ENCODE measurements at regions not wholly inside any gene's neighbourhood (a gene's known extent, or its start where the extent isn't known, plus 50 kb on each side); places are given as distances from the start of the nearest gene placed in this dataset.
A peak's percentile ranks its signal among the peaks of the same experiment; 100 is the strongest.

DNA sequence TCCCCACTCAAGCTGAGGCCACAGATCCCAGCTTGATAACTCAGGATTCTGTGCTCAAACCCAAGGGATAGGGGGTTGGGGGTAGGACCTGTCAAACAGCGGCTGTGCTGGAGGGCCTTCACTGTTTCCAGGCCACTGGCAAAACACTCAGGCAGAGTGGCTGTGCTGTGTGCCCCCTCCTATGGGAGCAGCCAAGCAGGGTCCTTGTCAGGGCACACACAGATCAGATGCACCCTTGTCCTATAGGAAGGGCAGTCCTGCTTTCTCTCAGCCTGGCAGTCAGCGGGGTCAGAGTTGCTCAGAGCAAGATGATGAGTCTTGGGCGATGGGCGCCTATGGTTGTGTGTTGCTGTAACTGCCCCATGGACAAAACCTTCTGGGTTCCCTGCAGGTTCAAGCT, 554.8 kb downstream of the TBC1D32 start:
- H3K27me3 ChIP-seq: no peaks in the 10 kb centered on the region
- ATAC-seq: no peak
- TF ChIP-seq, protein P1, sequence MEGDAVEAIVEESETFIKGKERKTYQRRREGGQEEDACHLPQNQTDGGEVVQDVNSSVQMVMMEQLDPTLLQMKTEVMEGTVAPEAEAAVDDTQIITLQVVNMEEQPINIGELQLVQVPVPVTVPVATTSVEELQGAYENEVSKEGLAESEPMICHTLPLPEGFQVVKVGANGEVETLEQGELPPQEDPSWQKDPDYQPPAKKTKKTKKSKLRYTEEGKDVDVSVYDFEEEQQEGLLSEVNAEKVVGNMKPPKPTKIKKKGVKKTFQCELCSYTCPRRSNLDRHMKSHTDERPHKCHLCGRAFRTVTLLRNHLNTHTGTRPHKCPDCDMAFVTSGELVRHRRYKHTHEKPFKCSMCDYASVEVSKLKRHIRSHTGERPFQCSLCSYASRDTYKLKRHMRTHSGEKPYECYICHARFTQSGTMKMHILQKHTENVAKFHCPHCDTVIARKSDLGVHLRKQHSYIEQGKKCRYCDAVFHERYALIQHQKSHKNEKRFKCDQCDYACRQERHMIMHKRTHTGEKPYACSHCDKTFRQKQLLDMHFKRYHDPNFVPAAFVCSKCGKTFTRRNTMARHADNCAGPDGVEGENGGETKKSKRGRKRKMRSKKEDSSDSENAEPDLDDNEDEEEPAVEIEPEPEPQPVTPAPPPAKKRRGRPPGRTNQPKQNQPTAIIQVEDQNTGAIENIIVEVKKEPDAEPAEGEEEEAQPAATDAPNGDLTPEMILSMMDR (IDR thresholded peaks at IDR 0.05): no peak
- no peak for TF ChIP-seq POLR2A (IDR thresholded peaks at IDR 0.05)
- intact Hi-C loops (cut with DNase I): no loop called here
- no peaks in the 10 kb centered on the region for H3K36me3 ChIP-seq
- peaks cover 0 to 16% (median under 1%) of the 10 kb centered on the region in 12 donors for H3K9me3 ChIP-seq
- DNase-seq: peak in 1 of 5 donors; percentile 18
- no peaks in the 10 kb centered on the region for H3K4me1 ChIP-seq
- no peak overlapping the region for H3K27ac ChIP-seq
- 52 to 86% (median 79%) methylated on average over 3 to 4 of the region's 4 CpGs for WGBS, 4 donors
- H3K4me3 ChIP-seq: no peak overlapping the region

DNA sequence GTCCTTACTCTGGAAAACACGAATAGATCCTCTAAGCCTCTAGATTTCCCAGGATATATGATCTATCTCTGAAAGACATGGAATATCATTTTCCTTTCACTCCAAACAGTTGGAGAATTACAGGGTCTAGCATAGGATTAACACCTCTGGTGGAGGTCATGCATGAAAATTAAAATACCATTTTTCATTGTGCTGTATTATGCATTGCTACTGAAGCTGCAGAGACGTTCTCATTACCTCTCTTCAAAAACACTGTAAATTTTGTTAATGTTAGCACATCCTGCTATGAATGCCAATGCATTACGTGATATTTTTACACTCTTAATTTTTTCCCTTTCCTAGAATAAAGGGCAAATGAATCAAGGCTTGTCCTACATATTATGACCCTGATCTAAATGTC, 558.6 kb downstream of the TBC1D32 start:
- no peak for ATAC-seq
- Histone ChIP-seq H3K9me3 (peaks cover 0 to 16% (median under 1%) of the 10 kb centered on the region in 12 donors), H3K27ac (no peak overlapping the region), H3K4me3 (no peak overlapping the region), H3K27me3 (no peaks in the 10 kb centered on the region), H3K4me1 (no peaks in the 10 kb centered on the region), H3K36me3 (no peaks in the 10 kb centered on the region)
- TF ChIP-seq, protein P1 (IDR thresholded peaks at IDR 0.05): no peak
- TF ChIP-seq POLR2A (IDR thresholded peaks at IDR 0.05): no peak
- no peak for DNase-seq
- 75 to 80% (median 77%) methylated on average over 3 of the region's 3 CpGs for WGBS, 4 donors
- intact Hi-C loops (cut with DNase I): no loop called here

DNA sequence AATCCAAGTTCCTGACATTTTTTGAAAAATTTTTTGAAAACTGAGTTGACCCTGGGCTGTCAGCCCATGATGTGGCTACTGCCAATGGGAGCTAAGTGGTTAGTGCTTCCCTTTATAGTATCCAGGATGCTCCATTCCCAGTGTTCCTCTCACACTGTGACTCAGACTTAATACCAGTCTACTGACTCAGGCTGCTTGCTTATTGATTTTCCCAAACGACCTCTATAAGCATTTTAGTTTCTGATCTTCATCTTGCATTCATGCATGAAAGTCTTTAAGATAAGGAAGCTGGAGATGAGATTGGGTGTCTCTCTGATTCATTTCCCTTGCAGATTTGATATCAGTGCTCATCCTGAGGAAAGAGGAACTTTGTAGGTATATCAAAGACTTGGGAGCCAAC, 560.0 kb downstream of the TBC1D32 start:
- Histone ChIP-seq H3K9me3 (peaks cover 0 to 16% (median under 1%) of the 10 kb centered on the region in 12 donors), H3K27me3 (no peaks in the 10 kb centered on the region), H3K27ac (no peak overlapping the region), H3K4me1 (no peaks in the 10 kb centered on the region), H3K36me3 (no peaks in the 10 kb centered on the region), H3K4me3 (no peak overlapping the region)
- TF ChIP-seq POLR2A (IDR thresholded peaks at IDR 0.05): no peak
- TF ChIP-seq, protein P1 (IDR thresholded peaks at IDR 0.05): no peak
- intact Hi-C loops (cut with DNase I): no loop called here
- ATAC-seq: no peak
- no peak for DNase-seq
- 44 to 73% (median 63%) methylated on average over 1 of the region's 1 CpG for WGBS, 4 donors

DNA sequence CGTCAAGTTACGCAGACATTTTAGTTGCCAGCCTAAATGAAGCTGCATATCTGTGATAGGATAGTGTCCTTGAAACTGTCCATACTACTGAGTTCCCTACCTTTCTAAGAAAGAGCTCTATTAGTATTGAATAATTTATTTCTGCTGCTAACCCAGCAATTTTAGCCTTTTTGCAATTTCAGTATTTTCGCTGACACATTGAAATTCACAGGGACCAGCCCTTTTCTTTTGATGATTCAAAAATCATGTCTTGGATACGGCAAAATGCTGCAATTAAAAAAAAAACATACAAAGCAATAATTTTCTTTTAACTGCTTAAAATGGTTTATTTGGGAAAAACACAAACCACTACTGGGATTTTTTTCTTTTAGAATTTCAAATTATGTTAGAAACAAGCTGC, 563.3 kb downstream of the TBC1D32 start:
- no peak for TF ChIP-seq POLR2A (IDR thresholded peaks at IDR 0.05)
- TF ChIP-seq, protein P1 (IDR thresholded peaks at IDR 0.05): no peak
- Histone ChIP-seq H3K27me3 (no peaks in the 10 kb centered on the region), H3K4me1 (no peaks in the 10 kb centered on the region), H3K9me3 (no peaks in the 10 kb centered on the region), H3K4me3 (no peak overlapping the region), H3K27ac (no peak overlapping the region), H3K36me3 (no peaks in the 10 kb centered on the region)
- no peak for ATAC-seq
- intact Hi-C loops (cut with DNase I): no loop called here
- no peak for DNase-seq
- 87 to 91% (median 89%) methylated on average over 4 of the region's 4 CpGs for WGBS, 4 donors

All from heart left ventricle (tissue), 16 donors.